ENCODE measurements at regions not wholly inside any gene's neighbourhood (a gene's known extent, or its start where the extent isn't known, plus 50 kb on each side); places are given as distances from the start of the nearest gene placed in this dataset.

- WGBS, 2 donors: 62 to 70% methylated on average over 6 to 7 of the region's 7 CpGs
These were observed 57.9 kb upstream of the IER5L start for GRCh38 chr9:129235931-129236331.

GRCh38 chr9:129235041-129235930 lies 57.2 kb upstream of the IER5L start:
- WGBS, 2 donors: 89 to 92% methylated on average over 18 of the region's 18 CpGs

More at GRCh38 chr9:129235931-129236331, 57.9 kb upstream of the IER5L start:
- intact Hi-C loops (cut with DNase I; ENCODE audit: low total_unique reads): no loop called here
- no peak overlapping the region for H3K4me3 ChIP-seq (ENCODE audit: low read depth, poor library complexity, severe bottlenecking)
- TF ChIP-seq POLR2A (IDR thresholded peaks at IDR 0.05): no peak
- TF ChIP-seq, protein P1, sequence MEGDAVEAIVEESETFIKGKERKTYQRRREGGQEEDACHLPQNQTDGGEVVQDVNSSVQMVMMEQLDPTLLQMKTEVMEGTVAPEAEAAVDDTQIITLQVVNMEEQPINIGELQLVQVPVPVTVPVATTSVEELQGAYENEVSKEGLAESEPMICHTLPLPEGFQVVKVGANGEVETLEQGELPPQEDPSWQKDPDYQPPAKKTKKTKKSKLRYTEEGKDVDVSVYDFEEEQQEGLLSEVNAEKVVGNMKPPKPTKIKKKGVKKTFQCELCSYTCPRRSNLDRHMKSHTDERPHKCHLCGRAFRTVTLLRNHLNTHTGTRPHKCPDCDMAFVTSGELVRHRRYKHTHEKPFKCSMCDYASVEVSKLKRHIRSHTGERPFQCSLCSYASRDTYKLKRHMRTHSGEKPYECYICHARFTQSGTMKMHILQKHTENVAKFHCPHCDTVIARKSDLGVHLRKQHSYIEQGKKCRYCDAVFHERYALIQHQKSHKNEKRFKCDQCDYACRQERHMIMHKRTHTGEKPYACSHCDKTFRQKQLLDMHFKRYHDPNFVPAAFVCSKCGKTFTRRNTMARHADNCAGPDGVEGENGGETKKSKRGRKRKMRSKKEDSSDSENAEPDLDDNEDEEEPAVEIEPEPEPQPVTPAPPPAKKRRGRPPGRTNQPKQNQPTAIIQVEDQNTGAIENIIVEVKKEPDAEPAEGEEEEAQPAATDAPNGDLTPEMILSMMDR (IDR thresholded peaks at IDR 0.05): no peak
- no peak for DNase-seq (ENCODE audit: low spot score in 2 of 2)

GRCh38 chr9:129234491-129234890 lies 56.4 kb upstream of the IER5L start:
- 73 to 78% methylated on average over 4 of the region's 4 CpGs for WGBS, 2 donors
- intact Hi-C loops (cut with DNase I; ENCODE audit: low total_unique reads): no loop called here
- H3K4me3 ChIP-seq (ENCODE audit: low read depth, poor library complexity, severe bottlenecking): no peak overlapping the region
- TF ChIP-seq POLR2A (IDR thresholded peaks at IDR 0.05): no peak
- TF ChIP-seq, protein P1 (IDR thresholded peaks at IDR 0.05): no peak
- no peak for DNase-seq (ENCODE audit: low spot score in 2 of 2)

More at GRCh38 chr9:129235041-129235930, 57.2 kb upstream of the IER5L start:
- intact Hi-C loops (cut with DNase I; ENCODE audit: low total_unique reads): no loop called here
- DNase-seq (ENCODE audit: low spot score in 2 of 2): no peak
- no peak overlapping the region for H3K4me3 ChIP-seq (ENCODE audit: low read depth, poor library complexity, severe bottlenecking)
- TF ChIP-seq, protein P1 (IDR thresholded peaks at IDR 0.05): no peak
- no peak for TF ChIP-seq POLR2A (IDR thresholded peaks at IDR 0.05)

DNA sequence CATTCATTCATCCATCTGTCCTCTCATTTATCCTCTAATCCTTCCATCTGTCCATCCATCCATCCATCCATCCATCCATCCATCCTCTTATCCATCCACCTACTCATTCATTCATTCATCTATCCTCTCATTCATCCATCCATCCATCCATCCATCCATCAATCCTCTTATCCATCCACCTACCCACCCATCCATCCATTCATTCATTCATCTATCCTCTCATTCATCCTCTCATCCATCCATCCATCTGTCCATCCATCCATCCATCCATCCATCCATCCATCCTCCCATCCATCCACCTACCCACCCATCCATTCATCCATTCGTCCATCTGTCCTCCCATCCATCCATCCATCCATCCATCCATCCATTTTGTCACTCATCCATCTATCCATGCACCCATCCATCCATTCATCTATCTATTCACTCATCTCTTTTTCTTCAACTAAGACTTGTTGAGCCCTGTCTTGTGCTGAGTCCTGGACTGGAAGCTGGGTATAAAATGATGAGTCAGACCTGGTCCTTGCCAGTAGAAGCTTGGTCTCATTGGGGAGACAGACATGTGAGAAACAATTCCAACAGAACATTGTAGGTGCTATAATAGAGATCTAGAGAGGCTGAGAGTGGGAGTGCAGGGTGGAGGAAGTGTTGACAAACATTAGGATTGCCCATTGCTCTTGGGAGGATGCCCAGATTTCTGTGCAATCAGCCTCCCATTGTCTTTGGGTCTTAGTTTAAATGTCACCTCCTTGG lies 55.0 kb upstream of the IER5L start:
- no peak for DNase-seq (ENCODE audit: low spot score in 2 of 2)
- TF ChIP-seq POLR2A (IDR thresholded peaks at IDR 0.05): no peak
- TF ChIP-seq, protein P1 (IDR thresholded peaks at IDR 0.05): no peak
- H3K4me3 ChIP-seq (ENCODE audit: low read depth, poor library complexity, severe bottlenecking): no peak overlapping the region
- 69 to 70% methylated on average over 1 of the region's 1 CpG for WGBS, 2 donors
- intact Hi-C loops (cut with DNase I; ENCODE audit: low total_unique reads): no loop called here

- H3K4me3 ChIP-seq (ENCODE audit: low read depth, poor library complexity, severe bottlenecking): no peak overlapping the region
- 81 to 89% methylated on average over 9 of the region's 9 CpGs for WGBS, 2 donors
- intact Hi-C loops (cut with DNase I; ENCODE audit: low total_unique reads): no loop called here
- no peak for DNase-seq (ENCODE audit: low spot score in 2 of 2)
- no peak for TF ChIP-seq POLR2A (IDR thresholded peaks at IDR 0.05)
- TF ChIP-seq, protein P1 (IDR thresholded peaks at IDR 0.05): no peak
These were observed 53.7 kb upstream of the IER5L start for GRCh38 chr9:129231759-129232158.
